ENCODE measurements at regions not wholly inside any gene's neighbourhood (a gene's known extent, or its start where the extent isn't known, plus 50 kb on each side); places are given as distances from the start of the nearest gene placed in this dataset.

- TF ChIP-seq, protein P1, sequence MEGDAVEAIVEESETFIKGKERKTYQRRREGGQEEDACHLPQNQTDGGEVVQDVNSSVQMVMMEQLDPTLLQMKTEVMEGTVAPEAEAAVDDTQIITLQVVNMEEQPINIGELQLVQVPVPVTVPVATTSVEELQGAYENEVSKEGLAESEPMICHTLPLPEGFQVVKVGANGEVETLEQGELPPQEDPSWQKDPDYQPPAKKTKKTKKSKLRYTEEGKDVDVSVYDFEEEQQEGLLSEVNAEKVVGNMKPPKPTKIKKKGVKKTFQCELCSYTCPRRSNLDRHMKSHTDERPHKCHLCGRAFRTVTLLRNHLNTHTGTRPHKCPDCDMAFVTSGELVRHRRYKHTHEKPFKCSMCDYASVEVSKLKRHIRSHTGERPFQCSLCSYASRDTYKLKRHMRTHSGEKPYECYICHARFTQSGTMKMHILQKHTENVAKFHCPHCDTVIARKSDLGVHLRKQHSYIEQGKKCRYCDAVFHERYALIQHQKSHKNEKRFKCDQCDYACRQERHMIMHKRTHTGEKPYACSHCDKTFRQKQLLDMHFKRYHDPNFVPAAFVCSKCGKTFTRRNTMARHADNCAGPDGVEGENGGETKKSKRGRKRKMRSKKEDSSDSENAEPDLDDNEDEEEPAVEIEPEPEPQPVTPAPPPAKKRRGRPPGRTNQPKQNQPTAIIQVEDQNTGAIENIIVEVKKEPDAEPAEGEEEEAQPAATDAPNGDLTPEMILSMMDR (IDR thresholded peaks at IDR 0.05): no peak
- TF ChIP-seq EZH2 (IDR thresholded peaks at IDR 0.05; ENCODE audit: borderline replicate concordance, insufficient read depth, low read depth, low read length, poor library complexity, severe bottlenecking): no peak
These were observed 1073.2 kb downstream of the TMTC2 start for GRCh38 chr12:83759906-83760305.

Measured in B cell (primary cell).